ENCODE measurements at regions not wholly inside any gene's neighbourhood (a gene's known extent, or its start where the extent isn't known, plus 50 kb on each side); places are given as distances from the start of the nearest gene placed in this dataset.

GRCh38 chr3:22475665-22476240, 724.7 kb upstream of the ZNF385D start:
- no peak for DNase-seq (ENCODE audit: low read depth)

DNA sequence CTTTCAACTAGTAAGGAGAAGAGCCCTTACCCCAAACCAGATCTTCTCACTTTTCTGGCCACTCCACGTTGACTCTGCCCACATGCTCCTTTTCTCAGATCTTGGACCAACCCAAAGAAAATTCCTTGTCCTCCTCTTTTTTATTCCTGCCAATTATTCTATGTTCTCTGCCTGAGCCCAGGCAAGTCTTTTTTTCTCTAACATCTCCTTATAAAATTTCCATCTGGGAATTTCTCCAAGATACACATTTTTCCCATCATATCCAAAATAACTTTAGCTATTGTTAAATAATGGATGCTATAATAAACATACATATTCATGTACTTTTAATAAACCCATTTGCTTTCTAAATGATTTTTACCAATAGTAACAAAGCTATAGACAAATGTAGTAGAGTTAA, 726.0 kb upstream of the ZNF385D start:
- DNase-seq (ENCODE audit: low read depth), result no peak

GRCh38 chr3:22485954-22486353, 717.2 kb upstream of the UBE2E2 start:
- DNase-seq (ENCODE audit: low read depth), result no peak

DNA sequence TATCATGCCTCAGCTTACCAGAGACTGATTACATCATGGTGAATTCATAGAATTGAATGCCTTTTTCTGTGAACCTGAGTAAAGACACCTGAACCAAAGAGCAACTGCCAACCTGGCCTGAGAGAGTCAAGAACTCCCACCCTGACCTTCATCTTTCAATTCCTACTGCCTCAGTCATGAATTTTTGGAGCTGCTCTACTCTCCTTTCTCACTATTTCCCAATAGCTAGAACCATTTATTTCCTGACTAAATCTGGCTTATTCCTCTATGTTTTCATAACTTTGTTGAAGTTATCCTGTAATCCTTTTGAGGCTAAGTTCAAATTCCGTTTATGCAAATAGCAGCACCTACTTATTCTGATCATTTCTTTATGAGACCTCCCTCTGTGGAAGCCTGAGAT, 712.4 kb upstream of the UBE2E2 start:
- DNase-seq (ENCODE audit: low read depth), result no peak

DNA sequence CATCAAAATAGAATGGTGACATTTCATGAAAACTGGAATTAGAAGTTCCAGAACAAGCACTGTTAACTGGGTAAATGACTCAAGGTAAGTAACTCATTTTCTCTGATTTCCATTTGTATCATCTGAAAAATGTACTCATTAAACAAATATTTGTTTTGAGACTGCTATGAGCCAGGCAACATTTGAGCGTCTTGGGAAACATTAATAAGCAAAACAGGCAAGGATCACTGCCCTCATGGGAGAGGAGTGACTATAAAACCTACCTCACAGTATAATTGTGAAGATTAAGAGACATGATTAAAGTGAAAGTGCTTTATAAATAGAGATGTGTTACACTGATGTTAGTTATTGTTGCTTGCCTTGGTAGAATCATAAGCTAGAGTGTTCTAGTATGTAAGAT, 711.8 kb upstream of the UBE2E2 start:
- no peak for DNase-seq (ENCODE audit: low read depth)

DNA sequence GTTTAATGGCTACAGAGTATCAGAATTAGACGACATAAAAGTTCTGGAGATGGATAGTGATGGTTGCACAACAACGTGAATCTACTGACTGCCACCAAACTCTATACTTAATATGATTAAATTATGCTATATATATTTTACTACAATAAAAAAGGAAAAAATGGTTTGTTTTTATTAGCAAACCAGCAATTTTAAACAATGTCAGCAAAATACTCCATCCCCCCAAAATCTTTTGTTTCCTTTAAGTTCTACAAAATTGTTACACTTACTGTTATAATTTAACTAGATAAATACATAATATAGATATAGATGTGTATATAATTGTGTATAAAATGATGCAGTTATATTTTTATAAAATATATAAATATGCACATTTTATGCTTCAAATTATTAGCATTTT, 710.8 kb upstream of the UBE2E2 start:
- DNase-seq (ENCODE audit: low read depth), result no peak

DNA sequence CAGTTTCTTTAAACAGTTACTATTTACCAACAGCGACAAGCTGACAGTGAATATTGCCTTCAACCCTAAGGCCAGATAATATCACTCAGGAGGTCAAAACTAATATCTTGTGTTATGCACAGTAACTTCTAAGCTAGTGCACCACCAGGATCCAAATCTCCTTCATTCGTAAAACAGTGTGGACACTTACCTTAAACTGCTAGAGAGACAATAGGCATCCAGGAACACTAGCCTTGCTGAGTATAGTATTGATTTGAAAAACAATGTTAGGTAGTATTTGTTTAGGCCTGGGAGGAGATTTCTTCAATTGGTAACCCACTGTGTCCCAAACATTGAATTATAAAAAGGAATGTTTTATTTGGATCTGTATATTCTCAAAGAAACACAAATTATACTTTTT, 707.9 kb upstream of the UBE2E2 start:
- DNase-seq (ENCODE audit: low read depth), result no peak

- no peak for DNase-seq (ENCODE audit: low read depth)
Measured at GRCh38 chr3:22495791-22496190, 707.3 kb upstream of the UBE2E2 start.

DNA sequence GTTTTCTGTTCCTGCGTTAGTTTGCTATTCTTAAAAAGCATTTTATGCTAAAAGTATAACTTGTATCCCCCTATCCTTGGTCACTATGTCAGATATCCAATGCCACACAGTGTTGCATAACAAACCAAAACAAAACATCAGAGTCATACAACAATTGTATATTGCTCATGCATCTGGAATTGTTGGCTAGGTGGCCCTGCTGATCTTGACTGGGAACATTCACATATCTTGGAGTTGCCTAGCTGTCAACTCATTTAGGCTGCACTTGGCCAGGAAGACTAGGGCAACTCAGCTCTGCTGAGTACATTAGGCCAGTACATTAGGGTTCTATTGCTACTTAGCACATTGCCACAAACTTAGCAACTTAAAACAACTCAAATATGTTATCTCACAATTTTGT, 706.5 kb upstream of the UBE2E2 start:
- no peak for DNase-seq (ENCODE audit: low read depth)

DNA sequence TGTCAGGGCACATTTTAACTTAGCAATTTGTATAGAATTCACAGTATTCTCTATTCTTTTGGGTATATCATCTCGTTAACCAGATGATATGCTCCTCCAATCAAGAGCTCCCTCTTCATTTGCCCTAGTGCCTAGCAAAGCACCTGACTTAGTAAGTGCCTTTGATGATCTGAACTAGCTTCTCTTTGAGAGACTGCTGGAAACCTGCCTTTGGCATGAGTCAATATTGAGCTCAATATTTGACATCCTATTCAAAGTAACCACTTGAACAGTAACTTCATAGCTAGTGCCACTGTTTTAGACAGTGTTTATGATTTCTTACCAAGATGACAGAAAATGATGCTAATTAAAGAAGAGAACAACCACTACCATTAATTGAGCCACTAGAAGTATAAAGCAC, 696.3 kb upstream of the UBE2E2 start:
- DNase-seq (ENCODE audit: low read depth), result no peak

DNA sequence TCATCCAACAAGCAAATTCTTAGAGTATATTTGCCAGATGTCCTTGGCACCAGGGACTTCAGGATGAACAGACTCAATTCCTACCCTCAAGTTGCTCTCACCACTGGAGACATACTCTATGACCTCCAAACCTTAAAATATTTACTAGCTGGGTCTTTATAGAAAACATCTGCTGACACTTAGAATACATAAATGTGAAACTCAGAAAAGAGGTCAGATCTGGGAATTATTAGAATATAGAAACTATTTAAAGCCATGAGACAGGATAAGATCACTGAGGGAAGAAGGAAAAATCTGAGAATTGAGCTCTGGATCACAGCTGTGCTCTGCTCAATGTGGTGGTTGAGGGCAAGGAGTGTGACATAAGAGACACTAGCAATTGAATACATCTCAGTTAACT, 695.4 kb upstream of the UBE2E2 start:
- no peak for DNase-seq (ENCODE audit: low read depth)

DNA sequence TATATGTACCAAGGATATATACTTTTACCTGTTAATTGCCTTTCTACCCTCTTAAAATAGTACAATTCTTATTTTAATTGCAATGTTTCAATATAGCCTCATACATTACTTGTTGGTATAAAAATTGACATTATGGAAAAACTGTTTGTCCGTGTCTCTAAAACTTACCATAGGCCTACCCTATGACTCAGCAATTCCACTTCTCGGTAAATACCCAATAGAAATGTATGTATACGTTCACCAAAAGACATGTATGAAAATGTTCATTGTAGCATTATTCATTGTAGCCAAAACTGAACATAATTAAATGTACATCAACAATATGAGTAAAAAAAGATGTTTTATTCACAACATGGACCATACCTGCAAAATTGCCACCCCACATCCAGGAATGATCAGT, 679.2 kb upstream of the UBE2E2 start:
- DNase-seq (ENCODE audit: low read depth), result no peak

DNA sequence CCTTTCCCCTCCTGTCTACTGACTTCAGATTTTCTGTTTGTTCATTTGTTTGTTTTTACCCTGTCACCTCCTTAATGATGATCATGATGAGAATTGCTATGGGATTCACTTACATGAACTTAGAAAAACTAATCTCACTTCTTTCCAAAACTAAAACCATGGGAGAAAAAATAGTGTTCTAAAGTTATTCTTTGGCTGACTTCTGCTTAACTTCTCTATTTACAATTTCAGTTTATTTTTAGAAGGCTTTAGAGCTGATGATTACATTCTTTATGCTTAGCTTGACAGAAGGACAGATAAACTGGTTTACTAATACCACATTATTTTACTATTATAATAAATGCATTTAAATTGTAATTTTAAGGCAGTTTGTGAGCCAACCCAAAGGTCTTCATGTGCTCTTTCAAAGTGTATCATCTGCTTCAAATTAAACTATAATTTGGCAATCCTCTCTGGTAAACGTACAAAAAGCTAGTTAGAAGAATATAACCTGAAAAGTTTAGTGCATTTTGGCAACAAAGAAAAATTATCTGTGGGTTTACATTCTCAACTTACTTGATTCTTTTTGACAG, 676.8 kb upstream of the UBE2E2 start:
- DNase-seq (ENCODE audit: low read depth), result no peak

- no peak for DNase-seq (ENCODE audit: low read depth)
Measured at GRCh38 chr3:22536541-22536940, 666.6 kb upstream of the UBE2E2 start.

GRCh38 chr3:22537560-22537959, 665.6 kb upstream of the UBE2E2 start:
- no peak for DNase-seq (ENCODE audit: low read depth)

- DNase-seq (ENCODE audit: low read depth), result no peak
Measured at GRCh38 chr3:22542311-22542710, 660.8 kb upstream of the UBE2E2 start.

- no peak for DNase-seq (ENCODE audit: low read depth)
Measured at GRCh38 chr3:22555753-22556435, 647.2 kb upstream of the UBE2E2 start.

DNA sequence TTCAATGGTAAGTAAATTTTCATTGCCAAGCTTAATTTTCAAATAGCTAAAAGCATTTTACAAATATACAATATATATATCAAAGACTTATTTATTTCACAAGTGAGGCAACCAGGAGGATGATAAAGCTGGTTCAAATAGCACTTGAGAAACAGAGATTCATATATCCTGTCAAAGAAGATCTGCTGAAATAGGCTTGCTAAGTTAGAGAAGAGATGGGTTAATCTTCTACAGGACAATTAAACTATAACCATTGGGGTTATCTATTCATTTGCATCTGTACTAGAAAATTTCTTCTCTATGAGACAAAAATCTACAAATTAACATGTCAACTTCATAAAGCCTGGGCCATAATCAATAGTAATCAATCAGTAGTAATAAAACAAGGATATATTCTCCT, 637.7 kb upstream of the UBE2E2 start:
- DNase-seq (ENCODE audit: low read depth), result no peak

GRCh38 chr3:22568285-22568684, 634.8 kb upstream of the UBE2E2 start:
- no peak for DNase-seq (ENCODE audit: low read depth)

DNA sequence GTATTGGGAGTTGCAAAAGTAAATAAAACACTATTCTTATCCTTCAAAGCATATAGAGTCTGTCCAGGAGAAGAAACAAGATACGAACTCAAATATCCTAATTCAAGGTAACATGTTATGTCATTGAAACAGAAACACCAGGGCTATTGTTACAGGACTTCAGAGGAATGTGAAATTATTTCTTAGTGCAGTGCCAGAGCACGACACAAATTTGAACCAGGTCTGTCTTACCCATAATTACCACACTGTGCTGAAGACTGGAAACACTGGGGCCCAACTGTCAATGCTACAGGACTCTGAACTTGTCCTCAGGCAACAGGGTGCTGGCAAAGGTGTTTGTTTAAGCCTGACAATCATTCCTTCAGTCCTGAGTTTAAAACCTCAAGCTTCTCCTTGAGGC, 633.6 kb upstream of the UBE2E2 start:
- DNase-seq (ENCODE audit: low read depth), result no peak

DNA sequence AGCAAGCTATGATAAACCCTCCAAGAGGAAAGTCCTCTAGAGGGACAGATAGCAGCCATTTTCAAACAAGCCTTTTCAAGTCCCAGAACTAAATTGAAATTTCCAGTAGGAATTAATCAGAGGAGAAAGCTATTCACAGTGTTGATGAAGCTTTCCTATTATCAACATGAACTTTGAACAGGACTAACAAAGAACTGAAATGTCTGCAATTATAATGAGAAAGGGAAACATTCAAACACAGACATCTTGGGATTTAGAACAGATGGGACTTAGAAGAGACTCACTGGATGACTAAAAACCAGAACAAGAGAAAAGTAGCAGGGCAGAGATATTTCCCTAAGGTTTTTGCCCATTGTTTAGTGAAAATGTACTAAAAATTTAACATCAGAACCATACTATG, 622.1 kb upstream of the UBE2E2 start:
- no peak for DNase-seq (ENCODE audit: low read depth)

DNA sequence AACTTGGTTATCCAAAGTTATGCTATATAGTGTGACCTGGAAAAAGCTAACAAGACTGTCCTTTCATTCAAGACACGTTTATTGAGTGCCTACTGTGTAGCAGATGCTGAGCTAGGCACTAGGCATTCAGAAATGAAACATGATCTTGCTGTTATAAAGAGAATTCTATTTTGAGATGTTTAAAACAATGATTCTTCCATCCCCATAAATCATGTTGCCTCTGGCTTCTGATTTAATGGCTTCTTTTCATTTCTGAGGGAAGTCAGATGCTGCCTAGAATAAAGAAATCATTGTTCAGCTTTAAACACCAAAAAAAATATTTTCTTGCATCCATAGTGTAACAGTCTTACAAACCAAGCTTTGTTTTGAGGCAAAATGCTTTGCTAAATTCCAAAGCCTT, 620.9 kb upstream of the UBE2E2 start:
- no peak for DNase-seq (ENCODE audit: low read depth)

- no peak for DNase-seq (ENCODE audit: low read depth)
Measured at GRCh38 chr3:22585504-22585903, 617.6 kb upstream of the UBE2E2 start.

DNA sequence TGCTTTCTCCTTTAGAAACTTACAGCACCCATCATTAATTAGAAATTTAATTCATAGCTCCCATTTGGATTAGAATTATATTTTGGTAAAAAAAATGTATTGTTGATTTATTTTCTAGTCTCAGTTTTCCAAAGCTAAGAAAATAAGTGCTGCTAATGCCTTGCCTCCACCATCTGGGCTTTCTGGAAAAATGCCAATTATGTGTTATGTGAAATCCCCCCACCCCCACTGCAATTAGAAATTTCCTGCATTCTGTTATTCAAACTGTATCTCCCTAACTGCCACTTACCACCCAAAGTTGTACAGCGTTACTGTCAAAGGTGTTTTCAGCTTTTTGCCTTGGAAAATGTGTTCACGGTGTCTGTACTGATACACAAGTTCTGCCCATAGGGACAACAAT, 617.2 kb upstream of the UBE2E2 start:
- no peak for DNase-seq (ENCODE audit: low read depth)

All from T follicular helper cell (primary cell).